ENCODE measurements at regions not wholly inside any gene's neighbourhood (a gene's known extent, or its start where the extent isn't known, plus 50 kb on each side); places are given as distances from the start of the nearest gene placed in this dataset.

GRCh38 chr7:88522771-88523293 is 216.1 kb upstream of the STEAP4 start:
- Histone ChIP-seq H3K4me1 (replicated peaks in 1 of 4; ENCODE audit: control insufficient read depth in 3 of 4, insufficient read depth in 4 of 4, low read length in 3 of 4) (no peaks in the 10 kb centered on the region), H4K8ac (ENCODE audit: extremely low read depth, insufficient read depth, low read length) (no peak overlapping the region), H3K79me2 (ENCODE audit: control insufficient read depth in 1 of 2, insufficient read depth in 2 of 2, low read length in 2 of 2) (no peaks in the 10 kb centered on the region), H3K23ac (ENCODE audit: insufficient read length) (no peak overlapping the region), H3K18ac (ENCODE audit: extremely low read depth, low read length) (no peak overlapping the region), H3K4ac (replicated peaks; ENCODE audit: insufficient read length, low read depth, low read length) (no peak overlapping the region), H2BK12ac (ENCODE audit: low read depth, low read length) (no peak overlapping the region), H2BK20ac (ENCODE audit: low read length) (no peak overlapping the region), H2BK120ac (replicated peaks; ENCODE audit: low read depth, low read length) (no peak overlapping the region), H4K5ac (ENCODE audit: insufficient read length, low read depth, low read length) (no peak overlapping the region), H3K27me3 (replicated peaks in 1 of 4; ENCODE audit: control insufficient read depth in 3 of 4, extremely low read depth in 1 of 4, insufficient read depth in 3 of 4, low read length in 3 of 4) (no peaks in the 10 kb centered on the region), H2BK15ac (ENCODE audit: low read length) (no peak overlapping the region), H2BK5ac (ENCODE audit: low read depth, low read length) (no peak overlapping the region), H3K56ac (replicated peaks; ENCODE audit: insufficient read length, low read depth, low read length) (no peak overlapping the region), H3K23me2 (ENCODE audit: low read depth, low read length) (no peaks in the 10 kb centered on the region), H2AFZ (ENCODE audit: low read length) (peak overlapping the region; percentile 88), H3K9ac (replicated peaks in 1 of 4; ENCODE audit: extremely low read depth in 1 of 4, low read depth in 3 of 4, low read length in 3 of 4) (no peak overlapping the region), H2AK5ac (ENCODE audit: low read depth, low read length) (no peak overlapping the region), H3K4me3 (ENCODE audit: extremely low read depth in 1 of 4, insufficient read depth in 2 of 4, low read depth in 3 of 4, low read length in 4 of 4) (no peak overlapping the region), H3K14ac (ENCODE audit: insufficient read length) (no peak overlapping the region), H3K9me3 (ENCODE audit: insufficient read depth in 2 of 2, low read depth in 1 of 2, low read length in 1 of 2) (no peaks in the 10 kb centered on the region), H3K36me3 (ENCODE audit: control insufficient read depth in 2 of 4, insufficient read depth in 4 of 4, low read length in 3 of 4) (no peaks in the 10 kb centered on the region), H3K4me2 (ENCODE audit: insufficient read depth in 1 of 2, low read depth in 2 of 2, low read length in 2 of 2) (no peak overlapping the region), H3K27ac (ENCODE audit: low read depth, low read length) (no peak overlapping the region), H4K20me1 (replicated peaks in 1 of 2; ENCODE audit: control insufficient read depth in 1 of 2, insufficient read depth in 2 of 2, low read length in 2 of 2) (no peaks in the 10 kb centered on the region), H3K79me1 (ENCODE audit: low read depth, low read length) (no peaks in the 10 kb centered on the region), H4K91ac (replicated peaks; ENCODE audit: insufficient read length, low read length) (no peak overlapping the region)
- ChIA-PET CTCF (ENCODE audit: partially characterized antibody) (interaction anchor here (0.9 kb wide), 1 partner anchor 278 kb away, joined by 3 read pairs; no protein-coding TSS in a partner anchor), POLR2A (ENCODE audit: partially characterized antibody) (no interaction called here)
- WGBS, 2 experiments (ENCODE audit: extremely low coverage in 1 of 2, insufficient coverage in 1 of 2, insufficient read length in 1 of 2, insufficient replicate concordance in 2 of 2, low coverage in 1 of 2, low lambda C conversion rate in 2 of 2, missing lambda C conversion rate in 1 of 2), result 82% methylated on average over 2 of the region's 2 CpGs; no CpG with 5 or more reads in 1 of the 2 experiments
- DNase-seq (ENCODE audit: low read depth in 1 of 2, low spot score in 2 of 2), result no peak
- TF ChIP-seq RNF2 (IDR thresholded peaks at IDR 0.05; ENCODE audit: borderline replicate concordance, low read depth, low read length, missing control alignments, poor library complexity, severe bottlenecking) (no peak), RXRA (IDR thresholded peaks at IDR 0.05; ENCODE audit: insufficient read depth, low read depth, low read length) (no peak), CBX5 (IDR thresholded peaks at IDR 0.05; ENCODE audit: low read depth, low read length) (no peak), KDM5A (IDR thresholded peaks at IDR 0.05; ENCODE audit: low read length) (no peak), CEBPB (IDR thresholded peaks at IDR 0.05; ENCODE audit: low read depth, low read length) (no peak)
- no peak for FAIRE-seq
